ENCODE measurements at regions not wholly inside any gene's neighbourhood (a gene's known extent, or its start where the extent isn't known, plus 50 kb on each side); places are given as distances from the start of the nearest gene placed in this dataset.

DNA sequence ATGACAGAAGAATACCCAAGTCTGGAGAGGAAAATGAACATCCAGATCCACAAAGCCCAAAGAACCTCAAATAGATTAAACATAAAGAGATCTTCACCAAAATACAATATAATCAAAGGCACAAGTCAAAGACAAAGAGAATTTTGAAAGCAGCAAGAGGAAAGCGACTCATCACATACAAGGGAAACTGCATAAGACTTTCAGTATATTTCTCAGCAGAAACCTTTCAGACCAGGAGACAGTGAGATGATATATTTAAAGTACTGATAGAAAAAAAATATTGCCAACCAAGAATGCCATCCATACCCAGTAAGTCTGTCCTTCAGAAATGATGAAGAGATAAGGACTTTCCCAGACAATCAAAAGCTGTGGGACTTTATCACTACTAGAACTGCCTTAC, 81.5 kb upstream of the GALNT17 start:
- peaks cover 26% of the 10 kb centered on the region for H3K9me3 Mint-ChIP-seq
- POLR2A ChIA-PET = no interaction called here
- DNase-seq (no peak), ATAC-seq (no peak)
- H3K36me3 Mint-ChIP-seq (ENCODE audit: low read depth) = no peaks in the 10 kb centered on the region
- H3K27ac Mint-ChIP-seq = no peak overlapping the region
- H3K27me3 Mint-ChIP-seq = no peaks in the 10 kb centered on the region
- H3K4me3 Mint-ChIP-seq = no peak overlapping the region
- no peaks in the 10 kb centered on the region for H3K4me1 Mint-ChIP-seq (ENCODE audit: low read depth)
- TF ChIP-seq, protein P1, sequence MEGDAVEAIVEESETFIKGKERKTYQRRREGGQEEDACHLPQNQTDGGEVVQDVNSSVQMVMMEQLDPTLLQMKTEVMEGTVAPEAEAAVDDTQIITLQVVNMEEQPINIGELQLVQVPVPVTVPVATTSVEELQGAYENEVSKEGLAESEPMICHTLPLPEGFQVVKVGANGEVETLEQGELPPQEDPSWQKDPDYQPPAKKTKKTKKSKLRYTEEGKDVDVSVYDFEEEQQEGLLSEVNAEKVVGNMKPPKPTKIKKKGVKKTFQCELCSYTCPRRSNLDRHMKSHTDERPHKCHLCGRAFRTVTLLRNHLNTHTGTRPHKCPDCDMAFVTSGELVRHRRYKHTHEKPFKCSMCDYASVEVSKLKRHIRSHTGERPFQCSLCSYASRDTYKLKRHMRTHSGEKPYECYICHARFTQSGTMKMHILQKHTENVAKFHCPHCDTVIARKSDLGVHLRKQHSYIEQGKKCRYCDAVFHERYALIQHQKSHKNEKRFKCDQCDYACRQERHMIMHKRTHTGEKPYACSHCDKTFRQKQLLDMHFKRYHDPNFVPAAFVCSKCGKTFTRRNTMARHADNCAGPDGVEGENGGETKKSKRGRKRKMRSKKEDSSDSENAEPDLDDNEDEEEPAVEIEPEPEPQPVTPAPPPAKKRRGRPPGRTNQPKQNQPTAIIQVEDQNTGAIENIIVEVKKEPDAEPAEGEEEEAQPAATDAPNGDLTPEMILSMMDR (IDR thresholded peaks at IDR 0.05) = no peak
- intact Hi-C loops (cut with micrococcal nuclease) = no loop called here
- CTCF ChIA-PET = no interaction called here

DNA sequence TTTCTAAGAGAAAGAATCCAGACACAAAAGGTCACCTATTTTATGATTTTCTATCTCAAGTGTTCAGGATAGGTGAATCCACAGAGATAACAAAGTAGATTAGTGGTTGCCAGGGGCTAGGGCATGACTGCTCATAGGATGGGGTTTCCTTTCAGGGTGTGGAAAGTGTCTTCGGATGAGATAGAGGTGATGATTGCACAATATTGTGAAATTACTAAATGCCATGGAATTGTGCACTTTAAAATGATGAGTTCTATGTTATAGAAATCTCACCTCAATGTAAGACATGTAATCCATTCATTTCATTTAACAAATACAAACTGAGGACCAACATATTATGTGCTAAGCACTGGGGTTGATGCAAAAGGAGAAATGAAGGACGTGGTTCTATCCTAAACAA, 76.4 kb upstream of the GALNT17 start:
- no peak for DNase-seq
- no peak overlapping the region for H3K27ac Mint-ChIP-seq
- H3K4me1 Mint-ChIP-seq (ENCODE audit: low read depth) = no peaks in the 10 kb centered on the region
- ATAC-seq = no peak
- ChIA-PET POLR2A (no interaction called here), CTCF (no interaction called here)
- peaks cover 14% of the 10 kb centered on the region for H3K9me3 Mint-ChIP-seq
- no peak overlapping the region for H3K4me3 Mint-ChIP-seq
- no peaks in the 10 kb centered on the region for H3K36me3 Mint-ChIP-seq (ENCODE audit: low read depth)
- no peaks in the 10 kb centered on the region for H3K27me3 Mint-ChIP-seq
- intact Hi-C loops (cut with micrococcal nuclease) = no loop called here
- TF ChIP-seq, protein P1 (IDR thresholded peaks at IDR 0.05) = no peak

DNA sequence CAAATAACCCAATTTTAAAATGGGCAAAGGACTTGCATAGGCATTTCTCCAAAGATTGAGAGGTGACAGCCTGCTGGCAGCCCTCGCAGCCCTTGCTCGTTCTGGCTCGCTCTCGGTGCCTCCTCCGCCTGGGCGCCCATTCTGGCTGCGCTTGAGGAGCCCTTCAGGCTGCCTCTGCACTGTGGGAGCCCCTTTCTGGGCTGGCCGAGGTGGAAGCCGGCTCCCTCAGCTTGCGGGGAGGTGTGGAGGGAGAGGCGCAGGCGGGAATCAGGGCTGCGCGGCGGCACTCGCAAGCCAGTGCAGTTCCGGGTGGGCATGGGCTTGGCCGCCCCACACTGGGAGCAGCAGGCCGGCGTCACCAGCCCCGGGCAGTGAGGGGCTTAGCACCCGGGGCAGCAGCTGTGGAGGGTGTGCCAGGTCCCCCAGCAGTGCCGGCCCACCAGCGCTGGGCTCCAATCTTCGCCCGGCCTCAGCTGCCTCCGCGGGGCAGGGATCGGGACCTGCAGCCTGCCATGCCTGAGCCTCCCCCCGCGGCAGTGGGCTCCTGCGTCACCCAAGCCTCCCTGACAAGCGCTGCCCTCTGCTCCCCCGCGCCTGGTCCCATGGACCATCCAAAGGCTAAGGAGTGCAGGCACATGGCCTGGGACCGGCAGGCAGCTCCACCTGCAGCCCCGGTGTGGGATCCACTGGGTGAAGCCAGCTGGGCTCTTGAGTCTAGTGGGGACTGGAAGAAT, 54.0 kb upstream of the GALNT17 start:
- intact Hi-C loops (cut with micrococcal nuclease) = no loop called here
- Mint-ChIP-seq H3K9me3 (peaks cover 29% of the 10 kb centered on the region), H3K4me3 (no peak overlapping the region), H3K27ac (no peak overlapping the region), H3K4me1 (ENCODE audit: low read depth) (no peaks in the 10 kb centered on the region), H3K36me3 (ENCODE audit: low read depth) (no peaks in the 10 kb centered on the region), H3K27me3 (no peaks in the 10 kb centered on the region)
- CTCF ChIA-PET = no interaction called here
- POLR2A ChIA-PET = no interaction called here
- TF ChIP-seq, protein P1 (IDR thresholded peaks at IDR 0.05) = no peak
- ATAC-seq (no peak), DNase-seq (no peak)

All from activated CD8-positive, alpha-beta T cell treated with anti-CD3 and anti-CD28 coated beads for 36 hours (primary cell).